ENCODE measurements at regions not wholly inside any gene's neighbourhood (a gene's known extent, or its start where the extent isn't known, plus 50 kb on each side); places are given as distances from the start of the nearest gene placed in this dataset.

DNA sequence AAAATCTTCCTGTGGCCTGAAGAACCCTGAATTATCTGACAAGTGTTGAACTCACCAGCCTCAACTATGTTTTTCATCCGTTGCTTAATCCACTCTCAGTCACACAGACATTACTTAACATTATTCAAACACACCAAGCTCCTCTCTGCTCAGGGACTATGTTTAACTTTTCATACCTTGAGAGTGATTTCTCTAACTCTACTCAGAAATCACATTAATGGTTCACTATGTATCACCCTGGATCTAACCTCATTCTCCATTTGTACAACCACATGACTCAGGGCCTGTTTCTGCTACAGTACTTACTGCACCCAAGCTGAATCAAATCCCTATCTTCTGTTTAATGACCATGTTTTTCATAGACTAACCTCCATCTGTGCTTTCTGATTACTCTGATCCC is 553.7 kb upstream of the PRR20A start:
- no peak overlapping the region for H3K4me3 ChIP-seq (ENCODE audit: low read depth, low read length)
- POLR2A ChIA-PET = no interaction called here
- no peak overlapping the region for H3K27ac ChIP-seq (ENCODE audit: extremely low read depth, low read depth, low read length)
- CTCF ChIA-PET = no interaction called here
- H3K4me1 ChIP-seq (ENCODE audit: control insufficient read depth, insufficient read depth, low read length) = no peaks in the 10 kb centered on the region
- no peaks in the 10 kb centered on the region for H3K9me3 ChIP-seq (ENCODE audit: control insufficient read depth, insufficient read depth, low read depth, low read length)
- H3K36me3 ChIP-seq (ENCODE audit: control insufficient read depth in 2 of 2, insufficient read depth in 1 of 2, low read length in 2 of 2) = no peaks in the 10 kb centered on the region
- no peak for TF ChIP-seq ZNF426 (tag by site-specific recombination; IDR thresholded peaks at IDR 0.05)
- no peak for TF ChIP-seq ZNF830 (tag by site-specific recombination; IDR thresholded peaks at IDR 0.05; ENCODE audit: low read depth)
- no peak for TF ChIP-seq KLF8 (tag by site-specific recombination; IDR thresholded peaks at IDR 0.05)
- TF ChIP-seq ZBTB49 (tag by site-specific recombination; IDR thresholded peaks at IDR 0.05; ENCODE audit: low read depth) = no peak
- TF ChIP-seq INSM2 (tag by site-specific recombination; IDR thresholded peaks at IDR 0.05) = no peak
- TF ChIP-seq HIC1 (tag by site-specific recombination; IDR thresholded peaks at IDR 0.05) = no peak
- no peak for TF ChIP-seq ZNF433 (tag by site-specific recombination; IDR thresholded peaks at IDR 0.05; ENCODE audit: low read depth)
- no peak for TF ChIP-seq ZBTB10 (tag by site-specific recombination; IDR thresholded peaks at IDR 0.05)
- no peak for TF ChIP-seq ZNF610 (tag by site-specific recombination; IDR thresholded peaks at IDR 0.05; ENCODE audit: borderline replicate concordance)
- TF ChIP-seq ZFHX2 (tag by site-specific recombination; conservative IDR thresholded peaks at IDR 0.05) = no peak
- no peak for TF ChIP-seq ZNF645 (tag by site-specific recombination; IDR thresholded peaks at IDR 0.05)
- no peak for TF ChIP-seq ZNF155 (tag by site-specific recombination; IDR thresholded peaks at IDR 0.05)

DNA sequence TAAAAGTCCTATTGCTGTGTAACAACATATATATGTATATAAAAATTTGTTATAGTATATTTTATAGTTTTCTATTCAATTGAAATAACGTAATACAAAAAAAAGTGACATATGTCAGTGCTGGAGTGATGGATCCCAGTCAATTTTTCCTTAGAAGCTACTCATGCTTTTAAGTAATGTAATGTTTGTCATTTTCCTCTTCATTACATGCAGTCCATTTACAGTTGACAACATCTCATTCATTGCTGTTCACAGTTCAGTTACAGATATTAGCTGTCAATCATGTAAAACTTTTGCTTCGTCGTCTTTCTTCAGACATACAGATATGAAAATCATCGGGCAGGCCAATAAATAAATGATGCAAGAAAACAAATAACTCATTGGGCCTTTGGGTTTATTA is 525.1 kb upstream of the PRR20A start:
- ChIA-PET POLR2A (no interaction called here), CTCF (no interaction called here)
- no peaks in the 10 kb centered on the region for H3K4me1 ChIP-seq (ENCODE audit: control insufficient read depth, insufficient read depth, low read length)
- TF ChIP-seq ZIC2 (tag by site-specific recombination; IDR thresholded peaks at IDR 0.05) (no peak), ZBTB26 (tag by site-specific recombination; optimal IDR thresholded peaks at IDR 0.05) (no peak), PRDM6 (tag by site-specific recombination; IDR thresholded peaks at IDR 0.05) (no peak)
- TF ChIP-seq, protein P1, sequence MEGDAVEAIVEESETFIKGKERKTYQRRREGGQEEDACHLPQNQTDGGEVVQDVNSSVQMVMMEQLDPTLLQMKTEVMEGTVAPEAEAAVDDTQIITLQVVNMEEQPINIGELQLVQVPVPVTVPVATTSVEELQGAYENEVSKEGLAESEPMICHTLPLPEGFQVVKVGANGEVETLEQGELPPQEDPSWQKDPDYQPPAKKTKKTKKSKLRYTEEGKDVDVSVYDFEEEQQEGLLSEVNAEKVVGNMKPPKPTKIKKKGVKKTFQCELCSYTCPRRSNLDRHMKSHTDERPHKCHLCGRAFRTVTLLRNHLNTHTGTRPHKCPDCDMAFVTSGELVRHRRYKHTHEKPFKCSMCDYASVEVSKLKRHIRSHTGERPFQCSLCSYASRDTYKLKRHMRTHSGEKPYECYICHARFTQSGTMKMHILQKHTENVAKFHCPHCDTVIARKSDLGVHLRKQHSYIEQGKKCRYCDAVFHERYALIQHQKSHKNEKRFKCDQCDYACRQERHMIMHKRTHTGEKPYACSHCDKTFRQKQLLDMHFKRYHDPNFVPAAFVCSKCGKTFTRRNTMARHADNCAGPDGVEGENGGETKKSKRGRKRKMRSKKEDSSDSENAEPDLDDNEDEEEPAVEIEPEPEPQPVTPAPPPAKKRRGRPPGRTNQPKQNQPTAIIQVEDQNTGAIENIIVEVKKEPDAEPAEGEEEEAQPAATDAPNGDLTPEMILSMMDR (tag by site-specific recombination; IDR thresholded peaks at IDR 0.05) = no peak
- no peak overlapping the region for H3K27ac ChIP-seq (ENCODE audit: extremely low read depth, low read depth, low read length)
- H3K36me3 ChIP-seq (ENCODE audit: control insufficient read depth in 2 of 2, insufficient read depth in 1 of 2, low read length in 2 of 2) = no peaks in the 10 kb centered on the region
- no peaks in the 10 kb centered on the region for H3K9me3 ChIP-seq (ENCODE audit: control insufficient read depth, insufficient read depth, low read depth, low read length)
- H3K4me3 ChIP-seq (ENCODE audit: low read depth, low read length) = no peak overlapping the region
